ENCODE measurements at regions not wholly inside any gene's neighbourhood (a gene's known extent, or its start where the extent isn't known, plus 50 kb on each side); places are given as distances from the start of the nearest gene placed in this dataset.
"Not testable (repeated sequence)": the region's sequence is repeated elsewhere in the genome, so short reads cannot be mapped to it uniquely, and the experiment has no call there.

GRCh38 chr3:44160818-44161217 lies 80.9 kb upstream of the TOPAZ1 start:
- Histone ChIP-seq H3K4me1 (no peaks in the 10 kb centered on the region), H3K4me3 (ENCODE audit: low read depth, low read length) (no peak overlapping the region), H3K36me3 (ENCODE audit: control insufficient read depth, insufficient read depth, low read length) (no peaks in the 10 kb centered on the region), H3K9me3 (no peaks in the 10 kb centered on the region), H3K27me3 (replicated peaks; ENCODE audit: control insufficient read depth, insufficient read depth, low read length) (no peaks in the 10 kb centered on the region; the same call in 1 of the 2 replicates)
- Mint-ChIP-seq H3K27me3 (ENCODE audit: insufficient read depth, unreplicated experiment) (peaks cover 20% of the 10 kb centered on the region), H3K4me1 (ENCODE audit: low read depth, unreplicated experiment) (no peaks in the 10 kb centered on the region), H3K4me3 (ENCODE audit: unreplicated experiment) (no peak overlapping the region), H3K27ac (ENCODE audit: unreplicated experiment) (no peak overlapping the region), H3K36me3 (ENCODE audit: insufficient read depth, unreplicated experiment) (no peaks in the 10 kb centered on the region), H3K9me3 (ENCODE audit: unreplicated experiment) (no peaks in the 10 kb centered on the region)
- ChIA-PET CTCF (no interaction called here), POLR2A (no interaction called here)
- BruUV-seq (replicated peaks), result no TSS peak
- DNase-seq, result no peak
- no peak for TF ChIP-seq CTCF (IDR thresholded peaks at IDR 0.05; ENCODE audit: insufficient read depth in 1 of 2, low read depth in 1 of 2, low read length in 1 of 2, severe bottlenecking in 1 of 2, unreplicated experiment in 1 of 2)
- intact Hi-C loops (cut with micrococcal nuclease; ENCODE audit: unreplicated experiment), result no loop called here

GRCh38 chr3:44171891-44172290 lies 69.8 kb upstream of the TOPAZ1 start:
- no peak overlapping the region for H3K27ac Mint-ChIP-seq (ENCODE audit: unreplicated experiment)
- H3K4me1 ChIP-seq, result no peaks in the 10 kb centered on the region
- no peak overlapping the region for H3K4me3 ChIP-seq (ENCODE audit: low read depth, low read length)
- peaks cover 21% of the 10 kb centered on the region for H3K27me3 Mint-ChIP-seq (ENCODE audit: insufficient read depth, unreplicated experiment)
- intact Hi-C loops (cut with micrococcal nuclease; ENCODE audit: unreplicated experiment), result no loop called here
- no peaks in the 10 kb centered on the region for H3K36me3 Mint-ChIP-seq (ENCODE audit: insufficient read depth, unreplicated experiment)
- BruUV-seq (replicated peaks), result no TSS peak
- TF ChIP-seq CTCF (IDR thresholded peaks at IDR 0.05; ENCODE audit: insufficient read depth in 1 of 2, low read depth in 1 of 2, low read length in 1 of 2, severe bottlenecking in 1 of 2, unreplicated experiment in 1 of 2), result no peak
- no peaks in the 10 kb centered on the region for H3K9me3 ChIP-seq
- no peaks in the 10 kb centered on the region for H3K36me3 ChIP-seq (ENCODE audit: control insufficient read depth, insufficient read depth, low read length)
- CTCF ChIA-PET, result interaction anchor here (0.7 kb wide), 1 partner anchor 27 kb away, joined by 3 read pairs; no protein-coding TSS in a partner anchor
- peaks cover 6% of the 10 kb centered on the region for H3K4me1 Mint-ChIP-seq (ENCODE audit: low read depth, unreplicated experiment)
- H3K4me3 Mint-ChIP-seq (ENCODE audit: unreplicated experiment), result no peak overlapping the region
- no peak for DNase-seq
- POLR2A ChIA-PET, result no interaction called here
- no peaks in the 10 kb centered on the region for H3K27me3 ChIP-seq (replicated peaks; ENCODE audit: control insufficient read depth, insufficient read depth, low read length)
- H3K9me3 Mint-ChIP-seq (ENCODE audit: unreplicated experiment), result peaks cover 21% of the 10 kb centered on the region

- Mint-ChIP-seq H3K27me3 (ENCODE audit: insufficient read depth, unreplicated experiment) (peaks cover 20% of the 10 kb centered on the region), H3K9me3 (ENCODE audit: unreplicated experiment) (peaks cover 21% of the 10 kb centered on the region)
- H3K36me3 ChIP-seq (ENCODE audit: control insufficient read depth, insufficient read depth, low read length); H3K4me1 Mint-ChIP-seq (ENCODE audit: low read depth, unreplicated experiment); BruUV-seq (replicated peaks); H3K4me3 ChIP-seq (ENCODE audit: low read depth, low read length); H3K9me3 ChIP-seq; DNase-seq; H3K27ac Mint-ChIP-seq (ENCODE audit: unreplicated experiment); H3K27me3 ChIP-seq (replicated peaks; ENCODE audit: control insufficient read depth, insufficient read depth, low read length); H3K4me1 ChIP-seq; POLR2A ChIA-PET; H3K36me3 Mint-ChIP-seq (ENCODE audit: insufficient read depth, unreplicated experiment); intact Hi-C loops (cut with micrococcal nuclease; ENCODE audit: unreplicated experiment); H3K4me3 Mint-ChIP-seq (ENCODE audit: unreplicated experiment): not testable (repeated sequence)
- CTCF ChIA-PET, result interaction anchor here (0.7 kb wide), 1 partner anchor 10 kb away, joined by 4 read pairs; no protein-coding TSS in a partner anchor
Observed at GRCh38 chr3:44172701-44173100, 69.0 kb upstream of the TOPAZ1 start.

- H3K9me3 Mint-ChIP-seq (ENCODE audit: unreplicated experiment), result peaks cover 21% of the 10 kb centered on the region
- Histone ChIP-seq H3K36me3 (ENCODE audit: control insufficient read depth, insufficient read depth, low read length) (no peaks in the 10 kb centered on the region), H3K9me3 (no peaks in the 10 kb centered on the region), H3K27me3 (replicated peaks; ENCODE audit: control insufficient read depth, insufficient read depth, low read length) (no peaks in the 10 kb centered on the region), H3K4me1 (no peaks in the 10 kb centered on the region), H3K4me3 (ENCODE audit: low read depth, low read length) (no peak overlapping the region)
- no TSS peak for BruUV-seq (replicated peaks)
- DNase-seq, result no peak
- H3K27ac Mint-ChIP-seq (ENCODE audit: unreplicated experiment), result no peak overlapping the region
- H3K36me3 Mint-ChIP-seq (ENCODE audit: insufficient read depth, unreplicated experiment), result no peaks in the 10 kb centered on the region
- intact Hi-C loops (cut with micrococcal nuclease; ENCODE audit: unreplicated experiment), result no loop called here
- peaks cover 23% of the 10 kb centered on the region for H3K27me3 Mint-ChIP-seq (ENCODE audit: insufficient read depth, unreplicated experiment)
- POLR2A ChIA-PET, result no interaction called here
- CTCF ChIA-PET, result no interaction called here
- H3K4me1 Mint-ChIP-seq (ENCODE audit: low read depth, unreplicated experiment), result peaks cover 6% of the 10 kb centered on the region
- no peak overlapping the region for H3K4me3 Mint-ChIP-seq (ENCODE audit: unreplicated experiment)
- TF ChIP-seq CTCF (IDR thresholded peaks at IDR 0.05; ENCODE audit: insufficient read depth in 1 of 2, low read depth in 1 of 2, low read length in 1 of 2, severe bottlenecking in 1 of 2, unreplicated experiment in 1 of 2), result no peak
Observed at GRCh38 chr3:44173263-44173662, 68.4 kb upstream of the TOPAZ1 start.

Data from Caco-2 (cell line).